ENCODE measurements at regions not wholly inside any gene's neighbourhood (a gene's known extent, or its start where the extent isn't known, plus 50 kb on each side); places are given as distances from the start of the nearest gene placed in this dataset.

DNA sequence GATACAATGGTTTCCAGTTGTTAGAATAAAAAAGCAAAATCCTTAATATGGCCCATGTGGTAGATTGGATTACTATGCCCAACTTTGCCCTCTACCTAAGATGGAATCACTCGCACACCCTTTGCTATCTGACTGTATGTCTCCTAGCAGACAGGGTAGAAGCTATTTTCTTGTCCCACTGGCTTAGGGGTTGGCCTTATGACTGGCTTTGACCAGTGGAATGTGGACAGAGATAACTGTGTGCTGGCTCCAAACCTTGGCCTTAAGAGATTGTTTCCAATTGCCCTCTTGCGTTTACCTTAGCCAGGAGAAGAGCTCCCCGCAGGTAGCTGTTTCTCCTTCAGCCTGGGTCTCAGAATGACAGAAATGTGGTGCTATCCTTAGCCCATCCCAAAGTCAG, 355.9 kb downstream of the BCOR start:
- TF ChIP-seq, protein P1, sequence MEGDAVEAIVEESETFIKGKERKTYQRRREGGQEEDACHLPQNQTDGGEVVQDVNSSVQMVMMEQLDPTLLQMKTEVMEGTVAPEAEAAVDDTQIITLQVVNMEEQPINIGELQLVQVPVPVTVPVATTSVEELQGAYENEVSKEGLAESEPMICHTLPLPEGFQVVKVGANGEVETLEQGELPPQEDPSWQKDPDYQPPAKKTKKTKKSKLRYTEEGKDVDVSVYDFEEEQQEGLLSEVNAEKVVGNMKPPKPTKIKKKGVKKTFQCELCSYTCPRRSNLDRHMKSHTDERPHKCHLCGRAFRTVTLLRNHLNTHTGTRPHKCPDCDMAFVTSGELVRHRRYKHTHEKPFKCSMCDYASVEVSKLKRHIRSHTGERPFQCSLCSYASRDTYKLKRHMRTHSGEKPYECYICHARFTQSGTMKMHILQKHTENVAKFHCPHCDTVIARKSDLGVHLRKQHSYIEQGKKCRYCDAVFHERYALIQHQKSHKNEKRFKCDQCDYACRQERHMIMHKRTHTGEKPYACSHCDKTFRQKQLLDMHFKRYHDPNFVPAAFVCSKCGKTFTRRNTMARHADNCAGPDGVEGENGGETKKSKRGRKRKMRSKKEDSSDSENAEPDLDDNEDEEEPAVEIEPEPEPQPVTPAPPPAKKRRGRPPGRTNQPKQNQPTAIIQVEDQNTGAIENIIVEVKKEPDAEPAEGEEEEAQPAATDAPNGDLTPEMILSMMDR (IDR thresholded peaks at IDR 0.05; ENCODE audit: low read length): no peak
- no peak for TF ChIP-seq EZH2 (IDR thresholded peaks at IDR 0.05; ENCODE audit: borderline replicate concordance, low read length)
